Activated CD4-positive, alpha-beta memory T cell treated with anti-CD3 and anti-CD28 coated beads for 36 hours (primary cell): ENCODE measurements at regions not wholly inside any gene's neighbourhood (a gene's known extent, or its start where the extent isn't known, plus 50 kb on each side); places are given as distances from the start of the nearest gene placed in this dataset.

Experiments
- CTCF ChIA-PET: fragments of 350-600 bp; sonication (Branson Sonifier 250); formaldehyde crosslinking; loops from one replicate; lab custom pipeline; 2021; ENCODE audit warnings: antibody characterized with exemption, inconsistent platforms; lab: Charles Lee
- POLR2A ChIA-PET: fragments of 350-600 bp; sonication (Branson Sonifier 250); formaldehyde crosslinking; loops from one replicate; lab custom pipeline; 2021; ENCODE audit warnings: antibody characterized with exemption; lab: Charles Lee
- DNase-seq: peaks from one replicate; pipeline ENCODE4 v3.0.0-alpha.2; 2020
- H3K27ac Mint-ChIP-seq: one replicate; pipeline ENCODE4 v1.8.0; 2021; ENCODE audit warnings: mixed read lengths
- H3K27me3 Mint-ChIP-seq: one replicate; pipeline ENCODE4 v1.8.0; 2021; ENCODE audit warnings: mixed read lengths
- H3K36me3 Mint-ChIP-seq: one replicate; pipeline ENCODE4 v1.8.0; 2021; ENCODE audit warnings: mixed read lengths
- H3K4me1 Mint-ChIP-seq: one replicate; pipeline ENCODE4 v1.8.0; 2021; ENCODE audit warnings: low read depth, mixed read lengths
- H3K4me3 Mint-ChIP-seq: one replicate; pipeline ENCODE4 v1.8.0; 2021; ENCODE audit warnings: mild to moderate bottlenecking, mixed read lengths
- H3K9me3 Mint-ChIP-seq: one replicate; pipeline ENCODE4 v1.8.0; 2021; ENCODE audit warnings: mixed read lengths
- intact Hi-C: fragments of 100-400 bp; cut with micrococcal nuclease; formaldehyde crosslinking; loops from one replicate; pipeline ENCODE4 v1.15.1; 2023

- ChIA-PET CTCF (interaction anchor here (0.7 to 3.5 kb wide), 6 partner anchors 13 to 344 kb away, joined by 3 to 24 read pairs (median 4); no protein-coding TSS in a partner anchor), POLR2A (no interaction called here)
- intact Hi-C loops, result loop anchor here (1.0 to 5.0 kb wide), 3 partner anchors 184 to 844 kb away; no protein-coding TSS in a partner anchor
- Mint-ChIP-seq H3K27ac (no peak overlapping the region), H3K9me3 (no peaks in the 10 kb centered on the region), H3K4me3 (no peak overlapping the region), H3K36me3 (no peaks in the 10 kb centered on the region), H3K27me3 (peaks cover 2% of the 10 kb centered on the region), H3K4me1 (peaks cover 3% of the 10 kb centered on the region)
- DNase-seq, result no peak
These were observed 202.5 kb upstream of the GMDS start for GRCh38 chr6:2447931-2448330.

GRCh38 chr6:2447318-2447920 lies 202.0 kb upstream of the GMDS start:
- Mint-ChIP-seq H3K27me3 (peaks cover 1% of the 10 kb centered on the region), H3K4me3 (no peak overlapping the region), H3K27ac (no peak overlapping the region), H3K36me3 (no peaks in the 10 kb centered on the region), H3K9me3 (no peaks in the 10 kb centered on the region), H3K4me1 (peaks cover 3% of the 10 kb centered on the region)
- DNase-seq, result no peak
- intact Hi-C loops, result loop anchor here (5.0 kb wide), 1 partner anchor 185 kb away; no protein-coding TSS in a partner anchor
- POLR2A ChIA-PET, result no interaction called here
- CTCF ChIA-PET, result interaction anchor here (0.7 to 3.5 kb wide), 3 partner anchors 187 to 343 kb away, joined by 3 to 24 read pairs (median 3); no protein-coding TSS in a partner anchor

GRCh38 chr6:2441601-2442475 lies 196.4 kb upstream of the GMDS start:
- intact Hi-C loops, result no loop called here
- no peaks in the 10 kb centered on the region for H3K9me3 Mint-ChIP-seq
- POLR2A ChIA-PET, result no interaction called here

GRCh38 chr6:2440516-2440915 lies 195.1 kb upstream of the GMDS start:
- ChIA-PET POLR2A (no interaction called here), CTCF (no interaction called here)
- H3K36me3 Mint-ChIP-seq, result no peaks in the 10 kb centered on the region
- intact Hi-C loops, result no loop called here
- H3K27ac Mint-ChIP-seq, result no peak overlapping the region
- no peak for DNase-seq
- H3K4me1 Mint-ChIP-seq, result no peaks in the 10 kb centered on the region
- peaks cover 2% of the 10 kb centered on the region for H3K27me3 Mint-ChIP-seq
- H3K4me3 Mint-ChIP-seq, result no peak overlapping the region
- no peaks in the 10 kb centered on the region for H3K9me3 Mint-ChIP-seq

More at GRCh38 chr6:2441601-2442475, 196.4 kb upstream of the GMDS start:
- Mint-ChIP-seq H3K4me3 (no peak overlapping the region), H3K36me3 (no peaks in the 10 kb centered on the region), H3K27me3 (peaks cover 2% of the 10 kb centered on the region), H3K27ac (no peak overlapping the region), H3K4me1 (no peaks in the 10 kb centered on the region)
- CTCF ChIA-PET, result interaction anchor here (0.7 to 1.1 kb wide), 2 partner anchors 39 to 844 kb away, joined by 3 read pairs; no protein-coding TSS in a partner anchor
- no peak for DNase-seq

GRCh38 chr6:2439632-2440031 lies 194.2 kb upstream of the GMDS start:
- no peak for DNase-seq
- Mint-ChIP-seq H3K9me3 (no peaks in the 10 kb centered on the region), H3K27me3 (peaks cover 2% of the 10 kb centered on the region), H3K36me3 (no peaks in the 10 kb centered on the region), H3K27ac (no peak overlapping the region), H3K4me1 (no peaks in the 10 kb centered on the region), H3K4me3 (no peak overlapping the region)
- ChIA-PET POLR2A (no interaction called here), CTCF (interaction anchor here (0.6 kb wide), 1 partner anchor 749 kb away, joined by 4 read pairs; no protein-coding TSS in a partner anchor)
- intact Hi-C loops, result no loop called here

DNA sequence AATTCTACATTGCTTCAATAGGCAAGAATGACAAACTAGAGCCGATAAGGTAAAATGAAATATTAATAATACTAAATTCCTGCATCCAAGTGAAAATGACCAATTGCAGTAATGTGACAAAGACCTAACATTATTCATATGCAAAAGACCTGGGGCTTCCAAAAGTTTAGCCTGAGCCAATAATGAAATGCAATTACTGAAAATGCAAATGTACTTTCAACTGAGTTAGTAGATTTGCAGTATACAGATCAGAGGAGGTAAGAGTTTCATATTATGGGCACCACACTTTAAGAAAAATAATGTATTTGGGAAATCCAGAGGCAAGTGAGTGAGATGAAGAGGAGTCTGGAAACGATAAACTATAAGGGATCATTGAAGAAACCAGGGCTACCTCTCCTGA lies 193.7 kb upstream of the GMDS start:
- DNase-seq, result no peak
- H3K4me1 Mint-ChIP-seq, result no peaks in the 10 kb centered on the region
- H3K9me3 Mint-ChIP-seq, result no peaks in the 10 kb centered on the region
- ChIA-PET CTCF (interaction anchor here (1.0 kb wide), 1 partner anchor 196 kb away, joined by 3 read pairs; no protein-coding TSS in a partner anchor), POLR2A (interaction anchor here (0.6 kb wide), 1 partner anchor 815 kb away, joined by 3 read pairs; no protein-coding TSS in a partner anchor)
- peaks cover 2% of the 10 kb centered on the region for H3K27me3 Mint-ChIP-seq
- intact Hi-C loops, result no loop called here
- H3K36me3 Mint-ChIP-seq, result no peaks in the 10 kb centered on the region
- H3K27ac Mint-ChIP-seq, result no peak overlapping the region
- no peak overlapping the region for H3K4me3 Mint-ChIP-seq

- DNase-seq, result no peak
- H3K4me3 Mint-ChIP-seq, result no peak overlapping the region
- H3K36me3 Mint-ChIP-seq, result no peaks in the 10 kb centered on the region
- POLR2A ChIA-PET, result no interaction called here
- CTCF ChIA-PET, result interaction anchor here (1.1 to 2.3 kb wide), 3 partner anchors 12 to 198 kb away, joined by 3 to 10 read pairs (median 5); no protein-coding TSS in a partner anchor
- intact Hi-C loops, result no loop called here
- no peaks in the 10 kb centered on the region for H3K4me1 Mint-ChIP-seq
- H3K9me3 Mint-ChIP-seq, result no peaks in the 10 kb centered on the region
- peaks cover 2% of the 10 kb centered on the region for H3K27me3 Mint-ChIP-seq
- no peak overlapping the region for H3K27ac Mint-ChIP-seq
These were observed 191.2 kb upstream of the GMDS start for GRCh38 chr6:2436410-2437154.

- no peak overlapping the region for H3K4me3 Mint-ChIP-seq
- intact Hi-C loops, result no loop called here
- H3K4me1 Mint-ChIP-seq, result no peaks in the 10 kb centered on the region
- H3K9me3 Mint-ChIP-seq, result no peaks in the 10 kb centered on the region
- H3K36me3 Mint-ChIP-seq, result no peaks in the 10 kb centered on the region
- DNase-seq, result no peak
- ChIA-PET CTCF (interaction anchor here (1.0 to 2.3 kb wide), 4 partner anchors 13 to 840 kb away, joined by 3 to 10 read pairs (median 3); no protein-coding TSS in a partner anchor), POLR2A (no interaction called here)
- peaks cover 2% of the 10 kb centered on the region for H3K27me3 Mint-ChIP-seq
- no peak overlapping the region for H3K27ac Mint-ChIP-seq
These were observed 189.9 kb upstream of the GMDS start for GRCh38 chr6:2435323-2435722.

DNA sequence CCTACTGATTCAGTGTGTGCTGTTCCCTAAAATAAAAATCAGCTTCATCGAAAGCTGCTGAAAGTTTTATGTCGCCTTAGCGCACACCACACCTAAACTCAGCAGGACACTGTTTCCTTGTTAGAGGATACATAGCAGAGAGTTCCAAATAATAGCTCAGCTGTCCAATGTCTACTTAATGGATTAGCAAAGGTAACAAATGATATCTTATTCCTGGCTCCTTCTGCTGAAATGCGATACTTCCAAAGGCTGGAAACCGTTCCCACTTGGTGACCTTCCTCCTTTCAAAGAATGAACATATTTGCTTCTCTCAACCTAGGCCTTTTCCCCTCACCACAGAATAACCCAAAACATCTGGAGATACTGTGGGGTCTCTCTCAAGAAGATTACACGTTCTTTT lies 189.5 kb upstream of the GMDS start:
- no peak for DNase-seq
- H3K27me3 Mint-ChIP-seq, result peaks cover 2% of the 10 kb centered on the region
- H3K4me3 Mint-ChIP-seq, result no peak overlapping the region
- H3K4me1 Mint-ChIP-seq, result no peaks in the 10 kb centered on the region
- intact Hi-C loops, result no loop called here
- POLR2A ChIA-PET, result no interaction called here
- H3K36me3 Mint-ChIP-seq, result no peaks in the 10 kb centered on the region
- CTCF ChIA-PET, result interaction anchor here (1.0 to 2.3 kb wide), 3 partner anchors 14 to 839 kb away, joined by 3 to 10 read pairs (median 3); no protein-coding TSS in a partner anchor
- no peak overlapping the region for H3K27ac Mint-ChIP-seq
- no peaks in the 10 kb centered on the region for H3K9me3 Mint-ChIP-seq

GRCh38 chr6:2434116-2434515 lies 188.7 kb upstream of the GMDS start:
- H3K27me3 Mint-ChIP-seq, result peaks cover 2% of the 10 kb centered on the region
- no peaks in the 10 kb centered on the region for H3K36me3 Mint-ChIP-seq
- H3K27ac Mint-ChIP-seq, result no peak overlapping the region
- no peaks in the 10 kb centered on the region for H3K9me3 Mint-ChIP-seq
- ChIA-PET POLR2A (no interaction called here), CTCF (interaction anchor here (1.1 to 2.3 kb wide), 3 partner anchors 9 to 17 kb away, joined by 3 to 10 read pairs (median 4); no protein-coding TSS in a partner anchor)
- intact Hi-C loops, result no loop called here
- no peaks in the 10 kb centered on the region for H3K4me1 Mint-ChIP-seq
- H3K4me3 Mint-ChIP-seq, result no peak overlapping the region
- no peak for DNase-seq

DNA sequence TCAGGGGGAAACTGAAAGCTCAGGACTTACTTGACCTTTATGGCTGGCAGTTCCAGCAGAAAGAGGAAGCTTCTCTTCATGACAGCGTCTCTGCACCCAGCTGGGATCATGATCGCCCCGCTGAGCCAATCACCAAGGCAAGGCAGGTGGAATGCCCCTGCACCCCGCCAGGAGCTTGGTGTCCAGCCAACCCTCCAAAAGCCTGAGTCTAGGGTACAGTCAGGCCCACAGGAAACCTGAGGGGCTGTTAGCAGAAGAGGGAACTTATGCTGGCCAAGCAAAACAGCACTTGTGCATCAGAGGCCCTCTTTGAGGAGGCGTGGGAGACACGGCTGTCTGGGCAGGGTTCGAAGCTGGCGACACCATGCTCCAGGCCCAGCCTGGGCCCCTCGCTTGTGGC lies 188.3 kb upstream of the GMDS start:
- H3K27me3 Mint-ChIP-seq, result peaks cover 2% of the 10 kb centered on the region
- H3K9me3 Mint-ChIP-seq, result no peaks in the 10 kb centered on the region
- ChIA-PET CTCF (interaction anchor here (1.1 to 1.4 kb wide), 2 partner anchors 10 to 18 kb away, joined by 3 to 4 read pairs; no protein-coding TSS in a partner anchor), POLR2A (no interaction called here)
- DNase-seq, result no peak
- intact Hi-C loops, result no loop called here
- no peaks in the 10 kb centered on the region for H3K4me1 Mint-ChIP-seq
- no peak overlapping the region for H3K27ac Mint-ChIP-seq
- no peaks in the 10 kb centered on the region for H3K36me3 Mint-ChIP-seq
- H3K4me3 Mint-ChIP-seq, result no peak overlapping the region
